Bronchial epithelial cell (primary cell): ENCODE measurements at regions not wholly inside any gene's neighbourhood (a gene's known extent, or its start where the extent isn't known, plus 50 kb on each side); places are given as distances from the start of the nearest gene placed in this dataset.
A peak's percentile ranks its signal among the peaks of the same experiment; 100 is the strongest.

Experiments
- DNase-seq: peaks from one replicate; pipeline ENCODE4 v3.0.0-alpha.2; 2010; ENCODE audit warnings: low read depth
- FAIRE-seq: peaks from 2 replicates; lab custom pipeline; 2011; peaks lifted over from hg19 to GRCh38; lab: Jason Lieb, UNC
- H3K27me3 ChIP-seq: 2 replicates; pipeline ENCODE4 v1.5.1; 2011; ENCODE audit warnings: low read length; ENCODE audit not compliant: control insufficient read depth, insufficient read depth
- H3K36me3 ChIP-seq: 2 replicates; pipeline ENCODE4 v1.5.1; 2011; ENCODE audit warnings: low read length; ENCODE audit not compliant: control insufficient read depth, insufficient read depth
- H3K4me3 ChIP-seq: 2 replicates; pipeline ENCODE4 v1.5.1; 2011; ENCODE audit warnings: mild to moderate bottlenecking, low read depth, low read length, control low read depth
- TF ChIP-seq, protein P1 (sequence below): IDR thresholded peaks from 2 replicates; pipeline ENCODE4 v1.5.1; 2011; ENCODE audit warnings: mild to moderate bottlenecking, moderate library complexity, low read length, control low read depth, inconsistent platforms; ENCODE audit not compliant: insufficient read depth, severe bottlenecking

DNA sequence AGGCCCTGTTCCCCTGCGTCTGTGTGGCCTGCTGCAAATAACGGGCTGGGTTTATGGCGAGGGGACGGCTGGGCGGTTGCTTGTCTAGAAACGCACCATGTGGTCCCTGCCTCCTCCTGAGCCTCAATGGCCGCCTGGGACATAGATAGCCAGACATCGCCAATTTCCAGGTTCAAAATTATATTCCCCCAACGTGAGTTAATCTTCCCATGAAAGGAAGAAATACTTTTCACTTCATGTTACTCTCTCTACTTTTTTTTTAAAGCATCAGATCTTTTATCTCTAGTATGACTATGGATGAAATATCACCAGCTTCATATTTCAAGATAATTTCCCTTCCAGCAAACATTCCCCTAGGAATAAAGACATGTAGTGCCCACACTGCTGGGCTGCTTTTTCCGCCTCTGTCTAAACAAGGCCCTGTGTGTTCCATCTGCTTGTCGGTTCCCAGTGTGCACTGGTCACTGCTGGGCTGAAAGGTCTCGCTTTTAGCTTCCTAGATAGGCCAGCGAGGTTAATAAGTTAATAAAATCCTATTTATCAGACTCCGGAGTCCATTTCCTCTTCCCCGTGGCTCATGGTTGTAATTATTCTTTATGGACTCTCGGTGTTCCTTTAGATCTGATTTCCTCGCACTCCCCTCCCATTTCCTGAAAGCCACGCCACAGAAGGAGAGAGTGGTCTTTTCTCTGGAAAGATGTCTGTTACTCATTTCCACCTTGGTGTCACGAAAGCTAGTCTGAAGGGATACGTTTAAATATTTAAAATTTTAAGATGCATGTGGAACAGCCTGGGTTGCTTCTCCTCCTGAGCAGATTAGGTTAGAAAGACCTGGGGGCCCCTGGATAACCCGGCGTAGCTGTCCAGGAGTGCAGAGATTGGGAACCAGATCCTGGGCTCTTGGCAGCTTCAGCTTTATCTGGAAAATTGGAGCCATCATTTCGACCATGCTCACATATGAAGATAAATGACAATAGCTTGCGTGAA is 196.6 kb upstream of the COPS8 start:
- Histone ChIP-seq H3K4me3 (no peak overlapping the region), H3K27me3 (no peaks in the 10 kb centered on the region), H3K36me3 (no peaks in the 10 kb centered on the region)
- TF ChIP-seq, protein P1, sequence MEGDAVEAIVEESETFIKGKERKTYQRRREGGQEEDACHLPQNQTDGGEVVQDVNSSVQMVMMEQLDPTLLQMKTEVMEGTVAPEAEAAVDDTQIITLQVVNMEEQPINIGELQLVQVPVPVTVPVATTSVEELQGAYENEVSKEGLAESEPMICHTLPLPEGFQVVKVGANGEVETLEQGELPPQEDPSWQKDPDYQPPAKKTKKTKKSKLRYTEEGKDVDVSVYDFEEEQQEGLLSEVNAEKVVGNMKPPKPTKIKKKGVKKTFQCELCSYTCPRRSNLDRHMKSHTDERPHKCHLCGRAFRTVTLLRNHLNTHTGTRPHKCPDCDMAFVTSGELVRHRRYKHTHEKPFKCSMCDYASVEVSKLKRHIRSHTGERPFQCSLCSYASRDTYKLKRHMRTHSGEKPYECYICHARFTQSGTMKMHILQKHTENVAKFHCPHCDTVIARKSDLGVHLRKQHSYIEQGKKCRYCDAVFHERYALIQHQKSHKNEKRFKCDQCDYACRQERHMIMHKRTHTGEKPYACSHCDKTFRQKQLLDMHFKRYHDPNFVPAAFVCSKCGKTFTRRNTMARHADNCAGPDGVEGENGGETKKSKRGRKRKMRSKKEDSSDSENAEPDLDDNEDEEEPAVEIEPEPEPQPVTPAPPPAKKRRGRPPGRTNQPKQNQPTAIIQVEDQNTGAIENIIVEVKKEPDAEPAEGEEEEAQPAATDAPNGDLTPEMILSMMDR: no peak
- no peak for DNase-seq
- no peak for FAIRE-seq

DNA sequence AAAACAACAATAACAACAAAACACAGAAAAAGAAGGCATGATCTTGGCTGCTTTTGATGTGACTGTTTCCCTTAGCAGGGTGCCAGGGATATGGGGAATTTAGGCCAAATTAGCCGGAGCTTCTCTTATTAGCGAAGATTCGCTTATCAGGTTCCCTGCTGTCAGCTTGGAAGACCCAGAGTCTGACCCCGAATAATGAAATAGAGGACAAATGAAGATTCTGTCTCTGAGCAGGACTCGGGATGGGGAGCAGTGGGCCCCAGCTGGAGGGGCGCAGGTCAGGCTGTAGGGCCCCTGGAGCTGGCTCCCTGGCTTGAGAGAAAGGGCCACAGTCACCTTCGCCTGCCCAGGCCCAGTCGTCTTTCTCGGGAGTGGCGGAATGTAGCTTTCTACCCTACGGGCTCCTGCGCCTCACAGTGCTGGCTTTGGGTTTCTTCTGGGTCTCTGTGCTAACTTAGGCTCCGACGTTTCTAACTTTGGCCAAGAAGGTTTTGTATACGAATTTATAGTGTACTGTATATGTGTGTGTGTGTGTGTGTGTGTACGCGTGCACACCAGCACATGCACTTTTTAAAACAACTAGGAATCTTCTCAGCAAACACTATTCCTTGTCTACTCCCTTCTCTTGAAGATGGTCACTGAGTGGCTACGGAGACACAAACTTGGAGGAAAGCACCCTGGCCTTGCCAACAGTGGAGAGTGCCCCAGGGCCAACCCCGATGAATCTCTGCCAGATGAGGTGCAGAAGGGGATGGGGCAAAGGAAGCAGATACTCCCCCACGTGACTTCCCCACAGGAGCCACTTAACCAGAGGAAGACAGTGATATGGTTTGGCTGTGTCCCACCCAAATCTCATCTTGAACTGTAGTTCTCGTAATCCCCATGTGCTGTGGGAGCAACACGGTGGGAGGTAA is 195.6 kb upstream of the COPS8 start:
- TF ChIP-seq, protein P1: no peak
- FAIRE-seq (peak; percentile 64), DNase-seq (no peak)

DNA sequence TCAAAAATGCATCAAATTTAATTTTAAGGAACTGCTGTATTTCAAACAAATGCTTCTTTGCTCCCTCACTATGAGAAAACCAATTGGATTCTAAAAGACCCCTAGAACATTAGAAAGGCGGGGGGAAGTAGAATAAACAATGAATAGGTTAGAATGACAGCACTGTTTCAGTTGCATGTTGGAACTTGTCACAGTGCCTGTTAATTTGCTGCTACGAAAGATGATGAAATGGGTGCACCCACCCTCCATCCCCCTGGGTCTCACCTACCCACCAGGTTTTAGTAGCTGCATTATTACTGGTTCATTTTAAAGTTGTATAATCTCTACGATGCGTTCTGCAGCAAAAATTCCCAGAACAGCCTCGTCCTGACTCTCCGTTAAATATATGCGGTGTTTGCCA is 193.0 kb upstream of the COPS8 start:
- Histone ChIP-seq H3K36me3 (no peaks in the 10 kb centered on the region), H3K4me3 (no peak overlapping the region), H3K27me3 (no peaks in the 10 kb centered on the region)
- TF ChIP-seq, protein P1: no peak
- peak; percentile 59 for DNase-seq
- no peak for FAIRE-seq

More for the DNA sequence above, 195.6 kb upstream of the COPS8 start:
- no peaks in the 10 kb centered on the region for H3K27me3 ChIP-seq
- no peak overlapping the region for H3K4me3 ChIP-seq
- H3K36me3 ChIP-seq: no peaks in the 10 kb centered on the region

DNA sequence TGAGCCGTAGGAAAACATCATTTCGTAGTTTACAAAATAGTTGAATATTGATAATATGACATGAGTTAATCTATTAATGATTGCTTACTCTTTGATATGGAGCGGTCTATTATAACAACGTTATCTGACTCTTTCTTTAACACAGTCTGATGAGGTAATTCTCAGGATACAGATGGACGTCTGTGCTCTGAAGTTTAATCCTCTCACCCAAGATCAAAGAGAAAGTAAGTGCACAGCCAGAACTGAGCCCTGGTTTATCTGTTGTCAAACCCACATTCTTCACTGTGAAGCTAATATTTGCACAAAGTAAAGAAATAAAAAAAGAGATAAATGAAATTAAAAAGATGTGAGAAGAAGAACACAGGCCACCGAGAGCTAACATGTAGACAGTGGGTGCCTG is 190.9 kb upstream of the COPS8 start:
- TF ChIP-seq, protein P1: no peak
- no peak for DNase-seq
- Histone ChIP-seq H3K36me3 (no peaks in the 10 kb centered on the region), H3K27me3 (no peaks in the 10 kb centered on the region), H3K4me3 (no peak overlapping the region)
- no peak for FAIRE-seq

DNA sequence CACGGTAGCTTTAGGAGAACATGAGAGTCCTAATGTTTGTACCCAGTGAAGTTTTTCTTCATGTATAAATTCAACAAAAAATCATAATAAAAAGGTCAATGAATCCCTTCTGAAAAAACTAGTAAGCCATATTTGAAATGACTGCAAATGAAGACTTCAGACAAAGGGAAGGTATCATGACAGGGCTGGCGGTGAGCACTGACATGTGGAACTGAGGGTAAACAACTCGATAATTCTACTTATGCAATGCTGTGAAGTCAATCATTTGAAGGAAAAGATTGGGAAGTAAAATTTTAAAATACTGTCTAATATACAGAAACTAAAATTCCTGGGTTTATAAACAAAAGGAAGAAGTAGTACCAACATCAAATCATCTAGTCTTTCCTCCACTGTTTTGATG is 190.2 kb upstream of the COPS8 start:
- TF ChIP-seq, protein P1: no peak
- Histone ChIP-seq H3K4me3 (no peak overlapping the region), H3K36me3 (no peaks in the 10 kb centered on the region), H3K27me3 (no peaks in the 10 kb centered on the region)
- DNase-seq: no peak
- no peak for FAIRE-seq
